Neuronal stem cell (in vitro differentiated cells): ENCODE measurements at regions not wholly inside any gene's neighbourhood (a gene's known extent, or its start where the extent isn't known, plus 50 kb on each side); places are given as distances from the start of the nearest gene placed in this dataset.

Source experiments
- DNase-seq: peaks from one replicate; pipeline ENCODE4 v3.0.0-alpha.2; 2013; ENCODE audit warnings: low spot score
- H2AFZ ChIP-seq: one replicate; pipeline ENCODE4 v1.6.1; 2013; ENCODE audit warnings: mild to moderate bottlenecking, low read length, inconsistent platforms
- H2AK5ac ChIP-seq: 2 replicates; pipeline ENCODE4 v1.6.1; 2013; ENCODE audit warnings: low read depth, mild to moderate bottlenecking, inconsistent platforms, low read length, moderate library complexity, mixed read lengths
- H2BK120ac ChIP-seq: 2 replicates; pipeline ENCODE4 v1.6.1; 2013; ENCODE audit warnings: low read depth, mild to moderate bottlenecking, inconsistent platforms, low read length, moderate library complexity, mixed read lengths
- H2BK12ac ChIP-seq: one replicate; pipeline ENCODE4 v1.6.1; 2013; ENCODE audit warnings: low read length, inconsistent platforms
- H2BK15ac ChIP-seq: 2 replicates; pipeline ENCODE4 v1.6.1; 2013; ENCODE audit warnings: mild to moderate bottlenecking, low read length, inconsistent platforms, mixed read lengths
- H2BK5ac ChIP-seq: one replicate; pipeline ENCODE4 v1.6.1; 2013; ENCODE audit warnings: inconsistent platforms, mild to moderate bottlenecking, low read length, moderate library complexity
- H3K14ac ChIP-seq: one replicate; pipeline ENCODE4 v1.6.1; 2013; ENCODE audit warnings: low read length, inconsistent platforms
- H3K18ac ChIP-seq: 2 replicates; pipeline ENCODE4 v1.6.1; 2013; ENCODE audit warnings: low read length, inconsistent platforms
- H3K23ac ChIP-seq: 2 replicates; pipeline ENCODE4 v1.6.1; 2013; ENCODE audit warnings: low read depth, mild to moderate bottlenecking, mixed read lengths, low read length, inconsistent platforms; ENCODE audit not compliant: poor library complexity
- H3K27ac ChIP-seq: replicated peaks from 3 replicates; pipeline ENCODE4 v1.5.1; 2013; ENCODE audit warnings: low read length, inconsistent platforms
- H3K27me3 ChIP-seq, 3 experiments: 2 replicates each; pipeline ENCODE4 v1.6.1; 2013; ENCODE audit warnings: low read length in 3 of 3, mild to moderate bottlenecking in 2 of 3, inconsistent platforms in 1 of 3, low read depth in 1 of 3, mixed read lengths in 1 of 3, moderate library complexity in 1 of 3; ENCODE audit not compliant: control insufficient read depth in 3 of 3, insufficient read depth in 3 of 3
- H3K36me3 ChIP-seq, 2 donors: replicated peaks in 1 of 2; 2 replicates each; pipeline ENCODE4 v1.6.1; 2013; ENCODE audit warnings: low read length in 2 of 2; ENCODE audit not compliant: control insufficient read depth in 2 of 2, insufficient read depth in 2 of 2
- H3K4ac ChIP-seq: 2 replicates; pipeline ENCODE4 v1.6.1; 2013; ENCODE audit warnings: inconsistent platforms, mild to moderate bottlenecking, low read length, moderate library complexity
- H3K4me1 ChIP-seq, 2 donors: 1 replicate in 1 of 2; 2 replicates in 1 of 2; pipeline ENCODE4 v1.6.1; 2013; ENCODE audit warnings: low read length in 2 of 2, low read depth in 1 of 2; ENCODE audit not compliant: control insufficient read depth in 2 of 2, insufficient read depth in 1 of 2
- H3K4me2 ChIP-seq: one replicate; pipeline ENCODE4 v1.6.1; 2013; ENCODE audit warnings: mild to moderate bottlenecking, low read length, inconsistent platforms; ENCODE audit not compliant: insufficient read depth, poor library complexity, severe bottlenecking
- H3K4me3 ChIP-seq, 2 donors: 2 replicates each; pipeline ENCODE4 v1.5.1; 2013; ENCODE audit warnings: low read length in 2 of 2, mild to moderate bottlenecking in 2 of 2, inconsistent platforms in 1 of 2, moderate library complexity in 1 of 2
- H3K79me1 ChIP-seq: one replicate; pipeline ENCODE4 v1.6.1; 2013; ENCODE audit warnings: low read depth, mild to moderate bottlenecking, inconsistent platforms, low read length, moderate library complexity
- H3K9ac ChIP-seq: one replicate; pipeline ENCODE4 v1.6.1; 2013; ENCODE audit warnings: mild to moderate bottlenecking, low read depth, low read length, inconsistent platforms; ENCODE audit not compliant: poor library complexity
- H3K9me3 ChIP-seq, 2 donors: replicated peaks in 1 of 2; 2 replicates each; pipeline versions ENCODE3 to v1.6.1; 2013; ENCODE audit warnings: low read length in 2 of 2, mild to moderate bottlenecking in 2 of 2, inconsistent platforms in 1 of 2, low read depth in 1 of 2, mixed read lengths in 1 of 2, moderate library complexity in 1 of 2; ENCODE audit not compliant: control insufficient read depth in 2 of 2, insufficient read depth in 1 of 2
- H4K8ac ChIP-seq: one replicate; pipeline ENCODE4 v1.6.1; 2013; ENCODE audit warnings: low read depth, mild to moderate bottlenecking, inconsistent platforms, low read length, moderate library complexity
- H4K91ac ChIP-seq: one replicate; pipeline ENCODE4 v1.6.1; 2013; ENCODE audit warnings: low read length, low read depth, mild to moderate bottlenecking, inconsistent platforms; ENCODE audit not compliant: poor library complexity
- WGBS, 2 donors: extraction: QIAGEN DNeasy Blood & Tissue Kit; methylation state at CpG; one replicate each; pipeline ENCODE4 v1.1.7; 2013; ENCODE audit warnings: missing lambda C conversion rate in 2 of 2, mixed read lengths in 1 of 2; ENCODE audit not compliant: insufficient read length in 2 of 2, insufficient replicate concordance in 1 of 2; ENCODE audit errors: extremely low coverage in 2 of 2; 5-methylcytosine and 5-hydroxymethylcytosine counted together

- Histone ChIP-seq H3K18ac (no peak overlapping the region), H3K27ac (no peak overlapping the region), H2AK5ac (no peak overlapping the region), H3K9ac (no peak overlapping the region), H2AFZ (no peak overlapping the region), H4K91ac (no peak overlapping the region), H3K79me1 (no peaks in the 10 kb centered on the region), H3K23ac (no peak overlapping the region), H2BK15ac (no peak overlapping the region), H2BK5ac (no peak overlapping the region), H3K4me2 (no peak overlapping the region), H3K4me3 (no peak overlapping the region), H3K9me3 (no peaks in the 10 kb centered on the region), H2BK120ac (no peak overlapping the region), H2BK12ac (no peak overlapping the region), H4K8ac (no peak overlapping the region), H3K36me3 (no peaks in the 10 kb centered on the region), H3K4me1 (peaks cover 0 to 26% of the 10 kb centered on the region in 2 donors), H3K27me3 (no peaks in the 10 kb centered on the region), H3K14ac (no peak overlapping the region), H3K4ac (no peak overlapping the region)
- DNase-seq, result no peak
- WGBS, 2 donors, result no CpG with 5 or more reads among the region's 2 CpGs
These were observed 174.3 kb downstream of the TAF11L14 start for GRCh38 chr5:17808566-17808965.

- Histone ChIP-seq H3K23ac (no peak overlapping the region), H2BK5ac (no peak overlapping the region), H2AFZ (no peak overlapping the region), H3K27ac (no peak overlapping the region), H3K9me3 (no peaks in the 10 kb centered on the region), H3K14ac (no peak overlapping the region), H3K4ac (no peak overlapping the region), H4K91ac (no peak overlapping the region), H3K4me3 (no peak overlapping the region), H2BK15ac (no peak overlapping the region), H3K4me2 (no peak overlapping the region), H2AK5ac (no peak overlapping the region), H2BK12ac (no peak overlapping the region), H3K4me1 (peaks cover 0 to 21% of the 10 kb centered on the region in 2 donors), H2BK120ac (no peak overlapping the region), H3K36me3 (no peaks in the 10 kb centered on the region), H4K8ac (no peak overlapping the region), H3K27me3 (no peaks in the 10 kb centered on the region), H3K9ac (no peak overlapping the region), H3K79me1 (no peaks in the 10 kb centered on the region), H3K18ac (no peak overlapping the region)
- WGBS, 2 donors, result no CpG with 5 or more reads among the region's 1 CpG
- DNase-seq, result no peak
These were observed 176.5 kb downstream of the TAF11L14 start for GRCh38 chr5:17810734-17811133.

- H3K4me2 ChIP-seq, result no peak overlapping the region
- no peak overlapping the region for H3K27ac ChIP-seq
- H3K4me1 ChIP-seq, result peaks cover 0 to 6% of the 10 kb centered on the region in 2 donors
- no peak overlapping the region for H3K4me3 ChIP-seq
- H2BK5ac ChIP-seq, result no peak overlapping the region
- no peak overlapping the region for H2BK120ac ChIP-seq
- H3K27me3 ChIP-seq, result no peaks in the 10 kb centered on the region
- H3K4ac ChIP-seq, result no peak overlapping the region
- H3K18ac ChIP-seq, result no peak overlapping the region
- no peak overlapping the region for H3K9ac ChIP-seq
- H2BK15ac ChIP-seq, result no peak overlapping the region
- H2AK5ac ChIP-seq, result no peak overlapping the region
- no peak overlapping the region for H4K91ac ChIP-seq
- H3K9me3 ChIP-seq, result no peaks in the 10 kb centered on the region
- no peak overlapping the region for H3K14ac ChIP-seq
- no peaks in the 10 kb centered on the region for H3K36me3 ChIP-seq
- no peaks in the 10 kb centered on the region for H3K79me1 ChIP-seq
- no peak overlapping the region for H2BK12ac ChIP-seq
- WGBS, 2 donors, result 100% methylated on average over 4 of the region's 5 CpGs; no CpG with 5 or more reads in 1 of the 2 donors
- H3K23ac ChIP-seq, result no peak overlapping the region
- H2AFZ ChIP-seq, result peak overlapping the region; percentile 47
- no peak overlapping the region for H4K8ac ChIP-seq
- DNase-seq, result no peak
These were observed 179.0 kb downstream of the TAF11L14 start for GRCh38 chr5:17813214-17813613.

- Histone ChIP-seq H3K79me1 (no peaks in the 10 kb centered on the region), H3K4me2 (no peak overlapping the region), H2BK15ac (no peak overlapping the region), H3K18ac (no peak overlapping the region), H3K9ac (no peak overlapping the region), H3K23ac (no peak overlapping the region), H2BK5ac (no peak overlapping the region), H4K8ac (no peak overlapping the region), H2AK5ac (no peak overlapping the region), H2BK120ac (no peak overlapping the region), H3K4me1 (no peaks in the 10 kb centered on the region), H2BK12ac (no peak overlapping the region), H3K36me3 (no peaks in the 10 kb centered on the region), H3K4me3 (no peak overlapping the region), H3K27ac (no peak overlapping the region), H3K27me3 (no peaks in the 10 kb centered on the region), H2AFZ (peak overlapping the region; percentile 15), H3K9me3 (no peaks in the 10 kb centered on the region), H3K4ac (no peak overlapping the region), H3K14ac (no peak overlapping the region), H4K91ac (no peak overlapping the region)
- DNase-seq, result no peak
- WGBS, 2 donors, result no CpG with 5 or more reads among the region's 1 CpG
These were observed 182.2 kb downstream of the TAF11L14 start for GRCh38 chr5:17816505-17816904.
